ENCODE measurements at regions not wholly inside any gene's neighbourhood (a gene's known extent, or its start where the extent isn't known, plus 50 kb on each side); places are given as distances from the start of the nearest gene placed in this dataset.

DNA sequence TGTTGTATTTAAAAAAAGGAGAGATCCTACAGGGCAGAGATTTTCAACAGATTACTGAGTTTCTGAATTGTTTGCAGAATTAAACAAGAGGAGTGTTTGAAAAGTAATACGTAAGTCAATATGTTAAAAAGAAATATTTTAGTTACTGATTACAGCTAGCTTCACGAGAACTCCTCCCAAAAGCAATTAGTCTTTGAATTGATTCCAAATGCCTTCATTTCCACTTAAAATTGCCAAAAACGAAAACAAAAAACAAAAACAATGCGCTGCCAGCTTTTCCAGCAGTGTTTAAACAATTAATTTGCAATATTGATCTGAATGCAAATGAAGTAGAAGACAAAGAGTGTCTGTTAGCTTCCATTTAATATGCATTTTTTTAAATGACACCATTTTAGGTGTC is 310.0 kb downstream of the IPO8 start:
- Histone ChIP-seq H4K20me1 (no peaks in the 10 kb centered on the region), H3K9me3 (peaks cover 32% of the 10 kb centered on the region), H3K4me3 (no peak overlapping the region), H3K36me3 (no peaks in the 10 kb centered on the region), H3K4me2 (no peak overlapping the region), H3K9ac (no peak overlapping the region), H3K27ac (no peak overlapping the region), H3K4me1 (no peaks in the 10 kb centered on the region; the same call in 1 of the 2 replicates), H3K27me3 (no peaks in the 10 kb centered on the region)
- TF ChIP-seq Cebpa-rat (IDR thresholded peaks at IDR 0.05) = no peak

- no peak for TF ChIP-seq Cebpa-rat (IDR thresholded peaks at IDR 0.05)
- Histone ChIP-seq H3K4me3 (no peak overlapping the region), H3K4me1 (no peaks in the 10 kb centered on the region; the same call in 1 of the 2 replicates), H3K27me3 (no peaks in the 10 kb centered on the region), H3K27ac (no peak overlapping the region), H3K36me3 (no peaks in the 10 kb centered on the region), H3K9ac (no peak overlapping the region), H3K4me2 (no peak overlapping the region), H4K20me1 (no peaks in the 10 kb centered on the region), H3K9me3 (peaks cover 30% of the 10 kb centered on the region)
These were observed 310.7 kb downstream of the IPO8 start for GRCh38 chr12:30384976-30385375.

GRCh38 chr12:30378307-30378706 is 317.4 kb downstream of the IPO8 start:
- Histone ChIP-seq H3K27ac (no peak overlapping the region), H4K20me1 (no peaks in the 10 kb centered on the region)

GRCh38 chr12:30364822-30365221 is 330.8 kb downstream of the IPO8 start:
- Histone ChIP-seq H3K4me1 (no peaks in the 10 kb centered on the region), H4K20me1 (no peaks in the 10 kb centered on the region), H3K9me3 (no peaks in the 10 kb centered on the region), H3K9ac (no peak overlapping the region), H3K27me3 (no peaks in the 10 kb centered on the region), H3K4me2 (no peak overlapping the region), H3K4me3 (no peak overlapping the region), H3K27ac (no peak overlapping the region), H3K36me3 (no peaks in the 10 kb centered on the region)
- TF ChIP-seq Cebpa-rat (IDR thresholded peaks at IDR 0.05) = no peak

More at GRCh38 chr12:30378307-30378706, 317.4 kb downstream of the IPO8 start:
- Histone ChIP-seq H3K36me3 (no peaks in the 10 kb centered on the region), H3K4me2 (no peak overlapping the region), H3K4me3 (no peak overlapping the region), H3K9me3 (peaks cover 30% of the 10 kb centered on the region), H3K4me1 (no peaks in the 10 kb centered on the region), H3K27me3 (no peaks in the 10 kb centered on the region), H3K9ac (no peak overlapping the region)
- no peak for TF ChIP-seq Cebpa-rat (IDR thresholded peaks at IDR 0.05)

GRCh38 chr12:30361145-30361544 is 334.5 kb downstream of the IPO8 start:
- no peak for TF ChIP-seq Cebpa-rat (IDR thresholded peaks at IDR 0.05)
- H3K9ac ChIP-seq = no peak overlapping the region
- H3K9me3 ChIP-seq = no peaks in the 10 kb centered on the region

DNA sequence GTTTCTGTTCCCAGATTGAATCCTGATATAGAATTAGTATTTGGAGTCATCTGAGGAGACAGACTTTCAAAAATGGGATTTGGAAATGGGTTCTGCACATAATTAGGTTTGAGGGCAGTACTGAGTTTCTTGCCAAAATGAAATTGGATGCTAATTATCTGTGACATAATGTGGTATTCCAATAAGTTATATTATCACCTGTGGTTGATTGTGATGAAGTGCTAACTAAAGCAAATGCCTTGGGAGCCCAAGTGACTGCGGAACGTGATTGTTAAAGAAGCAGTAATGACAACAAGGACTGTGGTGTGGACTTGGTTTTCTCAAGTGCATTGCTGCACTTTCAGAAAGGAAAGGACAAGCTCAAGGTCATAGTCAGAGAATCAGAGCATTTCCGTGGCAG is 337.0 kb downstream of the IPO8 start:
- Histone ChIP-seq H3K27me3 (no peaks in the 10 kb centered on the region), H3K36me3 (no peaks in the 10 kb centered on the region), H4K20me1 (no peaks in the 10 kb centered on the region), H3K4me3 (no peak overlapping the region), H3K4me1 (no peaks in the 10 kb centered on the region), H3K9ac (no peak overlapping the region), H3K4me2 (no peak overlapping the region), H3K27ac (no peak overlapping the region), H3K9me3 (no peaks in the 10 kb centered on the region)
- no peak for TF ChIP-seq Cebpa-rat (IDR thresholded peaks at IDR 0.05)

More at GRCh38 chr12:30361145-30361544, 334.5 kb downstream of the IPO8 start:
- Histone ChIP-seq H3K4me1 (no peaks in the 10 kb centered on the region), H3K27me3 (no peaks in the 10 kb centered on the region), H3K4me2 (no peak overlapping the region), H3K36me3 (no peaks in the 10 kb centered on the region), H3K27ac (no peak overlapping the region), H4K20me1 (no peaks in the 10 kb centered on the region), H3K4me3 (no peak overlapping the region)

DNA sequence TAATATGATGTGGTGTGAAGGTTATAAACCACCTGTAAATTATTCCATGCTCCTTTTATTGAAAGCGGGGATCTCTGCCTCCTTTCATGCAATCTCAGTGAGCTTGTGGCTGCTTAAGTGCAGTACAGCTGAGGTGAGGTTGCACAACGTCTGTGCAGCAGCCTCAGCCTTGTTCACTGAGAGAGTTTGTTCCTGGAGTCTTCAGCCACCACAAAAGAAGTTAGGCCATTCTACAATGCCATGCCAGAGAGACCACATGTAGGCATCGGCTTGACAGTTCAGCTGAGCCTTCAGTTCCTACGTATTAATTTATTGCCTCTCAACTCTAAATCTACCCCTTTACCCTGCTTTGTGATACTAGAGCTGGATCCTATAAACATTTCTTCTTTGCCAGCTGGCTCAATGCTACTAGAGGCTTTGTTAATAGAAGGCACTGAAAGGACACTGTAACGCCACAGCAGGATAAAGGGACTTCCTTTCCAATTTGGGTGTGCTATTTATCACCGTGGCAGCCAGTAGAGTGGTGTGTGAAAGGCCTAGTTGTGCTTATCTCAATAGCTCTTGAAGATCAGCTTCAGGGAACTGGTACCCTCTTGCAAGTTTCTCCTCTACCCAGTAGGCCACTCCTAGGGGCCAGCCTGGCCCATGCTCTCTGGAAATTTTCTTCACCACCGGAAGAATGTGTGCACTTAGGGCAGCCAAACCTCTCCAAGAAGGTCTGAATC is 337.7 kb downstream of the IPO8 start:
- Histone ChIP-seq H3K4me3 (no peak overlapping the region), H3K27me3 (no peaks in the 10 kb centered on the region), H3K4me2 (no peak overlapping the region), H3K9ac (no peak overlapping the region), H3K4me1 (no peaks in the 10 kb centered on the region), H3K27ac (no peak overlapping the region), H3K36me3 (no peaks in the 10 kb centered on the region), H3K9me3 (no peaks in the 10 kb centered on the region), H4K20me1 (no peaks in the 10 kb centered on the region)
- TF ChIP-seq Cebpa-rat (IDR thresholded peaks at IDR 0.05) = no peak

GRCh38 chr12:30345744-30346471 is 349.8 kb downstream of the IPO8 start:
- H3K36me3 ChIP-seq = no peaks in the 10 kb centered on the region
- no peak for TF ChIP-seq Cebpa-rat (IDR thresholded peaks at IDR 0.05)

DNA sequence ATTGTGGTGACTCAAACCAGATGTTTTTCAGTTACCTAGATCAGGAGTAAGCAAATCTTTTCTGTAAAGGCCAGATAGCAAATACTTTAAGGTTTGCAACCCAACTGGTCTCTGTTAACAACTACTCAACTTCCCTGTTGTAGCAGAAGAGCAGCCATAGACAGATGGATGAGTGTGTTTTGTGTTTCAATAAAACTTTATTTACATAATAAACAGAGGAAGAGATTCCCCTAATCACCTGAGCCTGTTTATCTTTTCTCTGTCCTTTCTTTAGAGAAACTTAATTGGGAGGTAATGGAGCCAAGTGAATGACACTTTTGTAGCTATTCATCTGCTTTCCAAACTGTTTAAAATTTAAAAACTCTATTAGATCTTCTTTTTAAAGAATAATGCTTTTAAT is 365.1 kb downstream of the IPO8 start:
- no peaks in the 10 kb centered on the region for H4K20me1 ChIP-seq
- no peaks in the 10 kb centered on the region for H3K4me1 ChIP-seq
- H3K4me3 ChIP-seq = no peak overlapping the region

More at GRCh38 chr12:30345744-30346471, 349.8 kb downstream of the IPO8 start:
- no peak overlapping the region for H3K4me3 ChIP-seq
- H3K27me3 ChIP-seq = no peaks in the 10 kb centered on the region
- no peak overlapping the region for H3K27ac ChIP-seq
- no peak overlapping the region for H3K9ac ChIP-seq
- H4K20me1 ChIP-seq = no peaks in the 10 kb centered on the region
- H3K4me2 ChIP-seq = no peak overlapping the region
- H3K4me1 ChIP-seq = peaks cover 6% of the 10 kb centered on the region; the same call in 1 of the 2 replicates
- peaks cover 4% of the 10 kb centered on the region; the same call in 1 of the 2 replicates for H3K9me3 ChIP-seq

DNA sequence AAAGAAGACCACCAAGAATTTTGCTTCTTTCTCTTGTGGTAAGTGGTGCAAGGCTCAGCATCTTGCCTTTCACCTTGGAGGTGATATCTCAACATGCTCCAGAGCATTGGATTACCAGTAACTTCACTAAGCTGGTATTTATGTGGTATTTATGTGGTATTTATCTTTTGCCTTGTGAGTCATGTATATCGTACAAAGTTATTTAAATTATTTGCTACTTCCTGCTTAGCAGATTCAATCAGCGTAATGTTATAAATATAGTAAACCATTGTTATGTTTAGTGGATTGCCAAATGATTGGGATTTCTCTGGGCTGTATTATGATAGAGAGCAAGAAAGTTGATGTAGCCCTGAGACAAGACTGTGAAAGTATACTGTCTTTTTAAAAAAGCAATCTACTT is 366.4 kb downstream of the IPO8 start:
- TF ChIP-seq Cebpa-rat (IDR thresholded peaks at IDR 0.05) = no peak
- H3K4me3 ChIP-seq = no peak overlapping the region
- H3K9me3 ChIP-seq = no peaks in the 10 kb centered on the region
- no peak overlapping the region for H3K4me2 ChIP-seq
- no peak overlapping the region for H3K9ac ChIP-seq
- H3K27ac ChIP-seq = no peak overlapping the region
- no peaks in the 10 kb centered on the region for H3K4me1 ChIP-seq
- H4K20me1 ChIP-seq = no peaks in the 10 kb centered on the region
- no peaks in the 10 kb centered on the region for H3K36me3 ChIP-seq
- no peaks in the 10 kb centered on the region for H3K27me3 ChIP-seq

More for the DNA sequence above, 365.1 kb downstream of the IPO8 start:
- H3K36me3 ChIP-seq = no peaks in the 10 kb centered on the region
- no peaks in the 10 kb centered on the region for H3K9me3 ChIP-seq
- H3K27me3 ChIP-seq = no peaks in the 10 kb centered on the region
- H3K27ac ChIP-seq = no peak overlapping the region
- H3K9ac ChIP-seq = no peak overlapping the region
- TF ChIP-seq Cebpa-rat (IDR thresholded peaks at IDR 0.05) = no peak
- H3K4me2 ChIP-seq = no peak overlapping the region

Measured in BLaER1 (cell line).